Kidney epithelial cell (primary cell): ENCODE measurements at regions not wholly inside any gene's neighbourhood (a gene's known extent, or its start where the extent isn't known, plus 50 kb on each side); places are given as distances from the start of the nearest gene placed in this dataset.

Experiments used
- DNase-seq: peaks from one replicate; pipeline ENCODE4 v3.0.0-alpha.2; 2010; ENCODE audit warnings: low read depth
- H3K27me3 ChIP-seq: 2 replicates; pipeline ENCODE4 v1.6.0; 2011; ENCODE audit warnings: low read length; ENCODE audit not compliant: control insufficient read depth, insufficient read depth
- H3K36me3 ChIP-seq: 2 replicates; pipeline ENCODE4 v1.5.1; 2011; ENCODE audit warnings: low read length; ENCODE audit not compliant: control insufficient read depth, insufficient read depth
- H3K4me3 ChIP-seq: 2 replicates; pipeline ENCODE4 v1.5.1; 2011; ENCODE audit warnings: low read depth, mild to moderate bottlenecking, control low read depth, low read length
- TF ChIP-seq, protein P1 (sequence below): IDR thresholded peaks from 2 replicates; pipeline ENCODE4 v1.5.1; 2011; ENCODE audit warnings: mild to moderate bottlenecking, moderate library complexity, low read length, control low read depth, inconsistent platforms; ENCODE audit not compliant: insufficient read depth, poor library complexity, severe bottlenecking

DNA sequence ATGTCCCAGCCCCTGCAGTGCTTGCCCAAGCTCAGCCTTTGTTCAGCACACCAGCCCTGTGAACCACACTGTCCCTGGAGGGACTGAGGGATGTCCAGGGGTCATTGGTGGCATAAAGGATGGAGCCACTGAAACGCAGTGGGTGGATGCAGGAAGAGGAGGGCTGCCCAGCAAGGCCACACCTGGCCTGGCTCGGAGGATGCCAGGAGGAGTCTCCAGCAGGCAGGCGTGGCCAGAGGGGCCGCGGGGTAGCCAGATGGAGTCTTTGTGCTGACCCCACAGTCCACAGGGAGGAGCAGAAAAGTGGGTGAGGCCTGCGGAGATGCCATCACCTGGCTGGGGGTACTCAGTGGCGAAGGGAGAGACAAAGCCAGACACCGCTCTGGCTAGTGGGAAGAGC lies 108.5 kb upstream of the C14orf180 start:
- DNase-seq, result no peak
- no peaks in the 10 kb centered on the region for H3K36me3 ChIP-seq
- TF ChIP-seq, protein P1, sequence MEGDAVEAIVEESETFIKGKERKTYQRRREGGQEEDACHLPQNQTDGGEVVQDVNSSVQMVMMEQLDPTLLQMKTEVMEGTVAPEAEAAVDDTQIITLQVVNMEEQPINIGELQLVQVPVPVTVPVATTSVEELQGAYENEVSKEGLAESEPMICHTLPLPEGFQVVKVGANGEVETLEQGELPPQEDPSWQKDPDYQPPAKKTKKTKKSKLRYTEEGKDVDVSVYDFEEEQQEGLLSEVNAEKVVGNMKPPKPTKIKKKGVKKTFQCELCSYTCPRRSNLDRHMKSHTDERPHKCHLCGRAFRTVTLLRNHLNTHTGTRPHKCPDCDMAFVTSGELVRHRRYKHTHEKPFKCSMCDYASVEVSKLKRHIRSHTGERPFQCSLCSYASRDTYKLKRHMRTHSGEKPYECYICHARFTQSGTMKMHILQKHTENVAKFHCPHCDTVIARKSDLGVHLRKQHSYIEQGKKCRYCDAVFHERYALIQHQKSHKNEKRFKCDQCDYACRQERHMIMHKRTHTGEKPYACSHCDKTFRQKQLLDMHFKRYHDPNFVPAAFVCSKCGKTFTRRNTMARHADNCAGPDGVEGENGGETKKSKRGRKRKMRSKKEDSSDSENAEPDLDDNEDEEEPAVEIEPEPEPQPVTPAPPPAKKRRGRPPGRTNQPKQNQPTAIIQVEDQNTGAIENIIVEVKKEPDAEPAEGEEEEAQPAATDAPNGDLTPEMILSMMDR, result no peak
- H3K4me3 ChIP-seq, result no peak overlapping the region
- peaks cover 14% of the 10 kb centered on the region for H3K27me3 ChIP-seq

GRCh38 chr14:104472073-104472472 lies 107.5 kb upstream of the C14orf180 start:
- peaks cover 15% of the 10 kb centered on the region for H3K27me3 ChIP-seq
- no peak overlapping the region for H3K4me3 ChIP-seq
- TF ChIP-seq, protein P1, result no peak
- no peak for DNase-seq
- H3K36me3 ChIP-seq, result no peaks in the 10 kb centered on the region

GRCh38 chr14:104472536-104473243 lies 106.9 kb upstream of the C14orf180 start:
- peaks cover 18% of the 10 kb centered on the region for H3K27me3 ChIP-seq
- TF ChIP-seq, protein P1, result no peak

GRCh38 chr14:104473244-104473565 lies 106.4 kb upstream of the C14orf180 start:
- TF ChIP-seq, protein P1, result no peak
- Histone ChIP-seq H3K4me3 (no peak overlapping the region), H3K36me3 (no peaks in the 10 kb centered on the region), H3K27me3 (peaks cover 20% of the 10 kb centered on the region)
- DNase-seq, result no peak

More at GRCh38 chr14:104472536-104473243, 106.9 kb upstream of the C14orf180 start:
- Histone ChIP-seq H3K36me3 (no peaks in the 10 kb centered on the region), H3K4me3 (no peak overlapping the region)
- no peak for DNase-seq

DNA sequence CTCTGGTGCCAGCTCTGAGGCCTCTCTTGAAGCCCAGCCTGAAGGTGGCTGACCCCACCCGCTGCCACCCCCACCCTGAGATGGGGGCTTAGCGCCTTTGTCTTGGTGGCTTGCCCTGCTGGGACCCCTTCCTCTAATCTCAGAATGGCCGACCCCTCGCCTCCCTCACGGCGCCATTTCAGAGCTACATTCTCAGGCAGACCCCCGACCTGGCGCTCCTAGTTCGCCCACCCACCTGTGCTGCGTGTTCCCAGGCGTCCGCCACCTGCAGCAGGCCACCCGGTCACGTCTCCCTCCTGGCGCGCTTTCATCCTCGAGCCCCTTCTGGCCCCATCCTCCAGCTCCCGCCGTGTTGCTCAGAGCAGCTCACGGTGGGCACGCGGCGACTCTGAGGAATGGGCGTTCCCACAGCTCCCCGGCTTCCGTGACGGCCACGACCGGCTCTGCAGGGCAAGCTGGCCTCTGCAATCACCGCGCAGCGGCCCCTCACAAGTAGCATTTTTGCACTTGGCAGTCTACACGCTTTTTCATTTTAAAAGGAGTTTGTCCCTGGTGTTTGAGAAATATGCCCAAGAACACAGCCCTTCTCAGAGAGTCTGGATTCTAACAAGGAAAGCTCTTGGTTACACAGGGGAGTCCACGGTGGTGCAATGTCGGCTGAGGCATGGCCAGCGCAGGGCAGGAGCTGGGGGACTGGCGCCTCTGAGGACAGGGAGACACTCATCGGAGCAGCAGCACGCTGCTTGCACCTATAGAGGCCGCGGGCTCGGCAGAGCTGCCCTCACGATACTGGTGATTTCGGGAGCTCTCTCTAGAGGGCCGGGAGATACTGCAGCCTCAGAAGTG lies 105.7 kb upstream of the C14orf180 start:
- Histone ChIP-seq H3K27me3 (peaks cover 26% of the 10 kb centered on the region), H3K4me3 (no peak overlapping the region), H3K36me3 (no peaks in the 10 kb centered on the region)
- TF ChIP-seq, protein P1, result no peak
- DNase-seq, result no peak
